GM12878 (cell line): ENCODE measurements at regions not wholly inside any gene's neighbourhood (a gene's known extent, or its start where the extent isn't known, plus 50 kb on each side); places are given as distances from the start of the nearest gene placed in this dataset.

ENCODE experiments used
- ATAC-seq: fragments of 200-7000 bp; cut with Tn5 transposase; 3 replicates; pipeline ENCODE4 v1.9.1; 2020; ENCODE audit warnings: mild to moderate bottlenecking, moderate library complexity
- BruUV-seq: library from RNA; stranded (reverse); fragments of 400-500 nt; replicated peaks from 2 replicates; lab custom pipeline; 2021; lab: Mats Ljungman, UMichigan
- CTCF ChIA-PET: fragments of 300-600 bp; sonication (Branson Sonifier 250); formaldehyde crosslinking; extraction: SDS; loops from one replicate; lab custom pipeline; 2021; ENCODE audit warnings: inconsistent platforms; lab: Yijun Ruan, JAX
- POLR2A ChIA-PET: fragments of 350-600 bp; formaldehyde crosslinking; extraction: SDS; loops from one replicate; lab custom pipeline; 2021; ENCODE audit warnings: inconsistent platforms; lab: Charles Lee
- RAD21 ChIA-PET: fragments of 300-600 bp; sonication (Branson Sonifier 250); formaldehyde crosslinking; loops from one replicate; lab custom pipeline; 2023; ENCODE audit warnings: antibody characterized with exemption; ENCODE audit not compliant: unreplicated experiment; lab: Charles Lee
- SMC1A ChIA-PET: fragments of 300-600 bp; sonication (Branson Sonifier 250); formaldehyde crosslinking; loops from one replicate; lab custom pipeline; 2023; ENCODE audit not compliant: unreplicated experiment, uncharacterized antibody; lab: Charles Lee
- DNase-seq: peaks from one replicate; pipeline ENCODE4 v3.0.0-alpha.2; 2011; ENCODE audit warnings: low read depth, low spot score
- FAIRE-seq: peaks from 3 replicates; lab custom pipeline; 2011; peaks lifted over from hg19 to GRCh38; lab: Jason Lieb, UNC
- H2AFZ ChIP-seq: 2 replicates; pipeline ENCODE4 v1.6.0; 2011; ENCODE audit warnings: low read depth, low read length, control low read depth; ENCODE audit not compliant: control insufficient read depth
- H3K27ac ChIP-seq: 2 replicates; pipeline ENCODE4 v1.5.1; 2011; ENCODE audit warnings: control low read depth; ENCODE audit not compliant: control insufficient read depth, insufficient read depth
- H3K27me3 ChIP-seq, 2 experiments: replicated peaks in 1 of 2; 2 replicates each; pipeline versions ENCODE4 v1.6.0 to v1.6.1; 2011; ENCODE audit warnings: low read length in 1 of 2; ENCODE audit not compliant: control insufficient read depth in 2 of 2, insufficient read depth in 2 of 2
- H3K36me3 ChIP-seq, 2 experiments: 2 replicates each; pipeline ENCODE4 v1.5.1; 2011; ENCODE audit warnings: low read length in 1 of 2; ENCODE audit not compliant: control insufficient read depth in 2 of 2, insufficient read depth in 2 of 2
- H3K4me1 ChIP-seq: 2 replicates; pipeline ENCODE4 v1.6.1; 2011; ENCODE audit warnings: mild to moderate bottlenecking, low read length, moderate library complexity, mixed read lengths; ENCODE audit not compliant: control insufficient read depth, insufficient read depth
- H3K4me2 ChIP-seq: 2 replicates; pipeline ENCODE4 v1.6.0; 2011; ENCODE audit warnings: control low read depth; ENCODE audit not compliant: control insufficient read depth, insufficient read depth
- H3K4me3 ChIP-seq: fragments of 200-600 bp; sonication (generic); 2 replicates; pipeline ENCODE4 v1.5.1; 2016
- H3K79me2 ChIP-seq: 2 replicates; pipeline ENCODE4 v1.6.0; 2011; ENCODE audit warnings: low read length; ENCODE audit not compliant: control insufficient read depth, insufficient read depth
- H3K9ac ChIP-seq: 2 replicates; pipeline ENCODE4 v1.8.0; 2011; ENCODE audit warnings: low read length, control low read depth, mixed read lengths; ENCODE audit not compliant: control insufficient read depth, insufficient read depth
- H3K9me3 ChIP-seq: replicated peaks from 3 replicates; pipeline ENCODE4 v1.5.1; 2011; ENCODE audit warnings: mild to moderate bottlenecking, low read length; ENCODE audit not compliant: control insufficient read depth, insufficient read depth
- H4K20me1 ChIP-seq: 2 replicates; pipeline ENCODE4 v1.6.0; 2011; ENCODE audit not compliant: control insufficient read depth, insufficient read depth
- E2F8 ChIP-seq: fragments of 450-650 bp; IDR thresholded peaks from 2 replicates; pipeline ENCODE4 v1.6.1; 2018; ENCODE audit warnings: mild to moderate bottlenecking, low read depth, moderate library complexity; ENCODE audit not compliant: partially characterized antibody
- LARP7 ChIP-seq: fragments of 450-650 bp; IDR thresholded peaks from 2 replicates; pipeline ENCODE4 v1.6.1; 2017; ENCODE audit warnings: mild to moderate bottlenecking
- MAX ChIP-seq: IDR thresholded peaks from 2 replicates; pipeline ENCODE4 v1.6.1; 2012; ENCODE audit warnings: low read depth, low read length, improper control_type of control experiment
- POLR2A ChIP-seq: IDR thresholded peaks from 2 replicates; pipeline ENCODE4 v1.6.1; 2011; ENCODE audit warnings: low read depth, mild to moderate bottlenecking, low read length
- SPI1 ChIP-seq: IDR thresholded peaks from 2 replicates; pipeline ENCODE4 v1.6.1; 2011; ENCODE audit warnings: low read depth, mild to moderate bottlenecking, low read length, moderate library complexity, borderline replicate concordance; ENCODE audit not compliant: insufficient read depth
- YY1 ChIP-seq: IDR thresholded peaks from 2 replicates; pipeline ENCODE4 v1.6.1; 2011; ENCODE audit warnings: low read depth, mild to moderate bottlenecking, low read length
- ZNF207 ChIP-seq: fragments of 450-650 bp; IDR thresholded peaks from 2 replicates; pipeline ENCODE4 v1.6.1; 2014; ENCODE audit warnings: antibody characterized with exemption, mild to moderate bottlenecking, borderline replicate concordance
- ZZZ3 ChIP-seq: IDR thresholded peaks from 2 replicates; pipeline ENCODE4 v1.6.1; 2011; ENCODE audit warnings: low read depth; ENCODE audit not compliant: control insufficient read depth, insufficient read length
- WGBS: methylation state at CpG from one replicate; pipeline ENCODE4 v1.1.6; 2016; ENCODE audit warnings: low lambda C conversion rate; ENCODE audit not compliant: insufficient replicate concordance, insufficient coverage; ENCODE audit errors: missing lambda C conversion rate; 5-methylcytosine and 5-hydroxymethylcytosine counted together
- in situ Hi-C: fragments of 300-500 bp; cut with MboI; formaldehyde crosslinking; loops from 9 replicates; pipeline ENCODE4 v1.14.3; 2018; ENCODE audit warnings: mixed read lengths
- intact Hi-C: fragments of 100-400 bp; cut with micrococcal nuclease; formaldehyde crosslinking; loops from one replicate; pipeline ENCODE4 v1.14.2; 2022; ENCODE audit not compliant: unreplicated experiment

GRCh38 chr6:165055231-165055630 lies 254.2 kb downstream of the C6orf118 start:
- RAD21 ChIA-PET = no interaction called here
- no peaks in the 10 kb centered on the region; the same call in 2 of the 3 replicates for H3K9me3 ChIP-seq
- intact Hi-C loops = no loop called here
- no peaks in the 10 kb centered on the region for H3K27me3 ChIP-seq
- no peak overlapping the region for H2AFZ ChIP-seq
- H4K20me1 ChIP-seq = no peaks in the 10 kb centered on the region
- POLR2A ChIA-PET = no interaction called here
- H3K36me3 ChIP-seq = no peaks in the 10 kb centered on the region
- SMC1A ChIA-PET = interaction anchor here (0.7 kb wide), 1 partner anchor 812 kb away, joined by 3 read pairs; no protein-coding TSS in a partner anchor
- DNase-seq (no peak), FAIRE-seq (no peak), ATAC-seq (peak; percentile 63)
- H3K79me2 ChIP-seq = no peaks in the 10 kb centered on the region
- H3K4me3 ChIP-seq = no peak overlapping the region
- 0% methylated on average over 5 of the region's 5 CpGs for WGBS
- no peak overlapping the region for H3K9ac ChIP-seq
- CTCF ChIA-PET = interaction anchor here (0.6 to 1.3 kb wide), 2 partner anchors 9 to 16 kb away, joined by 3 to 5 read pairs; no protein-coding TSS in a partner anchor
- H3K4me1 ChIP-seq = no peaks in the 10 kb centered on the region
- no peak overlapping the region for H3K4me2 ChIP-seq
- no peak overlapping the region for H3K27ac ChIP-seq
- in situ Hi-C loops = no loop called here
- BruUV-seq = no TSS peak
- TF ChIP-seq ZZZ3 (no peak), POLR2A (no peak), LARP7 (no peak), ZNF207 (no peak), MAX (no peak), SPI1 (no peak), YY1 (no peak), E2F8 (no peak)
